ENCODE measurements at regions not wholly inside any gene's neighbourhood (a gene's known extent, or its start where the extent isn't known, plus 50 kb on each side); places are given as distances from the start of the nearest gene placed in this dataset.
A peak's percentile ranks its signal among the peaks of the same experiment; 100 is the strongest.

DNA sequence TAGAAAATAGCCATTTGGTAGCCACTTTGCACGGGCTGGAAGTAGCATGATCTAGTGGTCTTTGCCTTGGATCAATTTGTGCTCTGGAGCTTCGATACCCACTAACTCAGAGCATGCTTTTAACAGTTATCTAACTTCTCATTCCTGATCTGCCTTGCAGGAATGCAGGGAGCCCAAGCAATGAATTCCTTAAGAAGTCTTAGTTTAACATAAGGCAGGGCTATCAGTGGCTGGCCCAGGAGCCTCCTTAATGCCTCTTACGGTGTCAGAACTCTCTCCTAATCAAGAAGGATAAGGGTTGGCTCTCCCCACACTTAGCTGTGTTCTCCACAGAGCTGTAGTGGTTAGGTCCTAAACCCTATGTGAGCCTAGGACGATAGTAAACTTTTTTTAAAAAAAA, 95.8 kb upstream of the TBCA start:
- Mint-ChIP-seq H3K4me3 (no peak overlapping the region), H3K27me3 (ENCODE audit: low read depth) (peaks cover 27% of the 10 kb centered on the region), H3K9me3 (no peaks in the 10 kb centered on the region), H3K36me3 (ENCODE audit: low read depth) (no peaks in the 10 kb centered on the region), H3K27ac (no peak overlapping the region), H3K4me1 (no peaks in the 10 kb centered on the region)
- TF ChIP-seq, protein P1, sequence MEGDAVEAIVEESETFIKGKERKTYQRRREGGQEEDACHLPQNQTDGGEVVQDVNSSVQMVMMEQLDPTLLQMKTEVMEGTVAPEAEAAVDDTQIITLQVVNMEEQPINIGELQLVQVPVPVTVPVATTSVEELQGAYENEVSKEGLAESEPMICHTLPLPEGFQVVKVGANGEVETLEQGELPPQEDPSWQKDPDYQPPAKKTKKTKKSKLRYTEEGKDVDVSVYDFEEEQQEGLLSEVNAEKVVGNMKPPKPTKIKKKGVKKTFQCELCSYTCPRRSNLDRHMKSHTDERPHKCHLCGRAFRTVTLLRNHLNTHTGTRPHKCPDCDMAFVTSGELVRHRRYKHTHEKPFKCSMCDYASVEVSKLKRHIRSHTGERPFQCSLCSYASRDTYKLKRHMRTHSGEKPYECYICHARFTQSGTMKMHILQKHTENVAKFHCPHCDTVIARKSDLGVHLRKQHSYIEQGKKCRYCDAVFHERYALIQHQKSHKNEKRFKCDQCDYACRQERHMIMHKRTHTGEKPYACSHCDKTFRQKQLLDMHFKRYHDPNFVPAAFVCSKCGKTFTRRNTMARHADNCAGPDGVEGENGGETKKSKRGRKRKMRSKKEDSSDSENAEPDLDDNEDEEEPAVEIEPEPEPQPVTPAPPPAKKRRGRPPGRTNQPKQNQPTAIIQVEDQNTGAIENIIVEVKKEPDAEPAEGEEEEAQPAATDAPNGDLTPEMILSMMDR (IDR thresholded peaks at IDR 0.05; ENCODE audit: unreplicated experiment in 3 of 3) = no peak

DNA sequence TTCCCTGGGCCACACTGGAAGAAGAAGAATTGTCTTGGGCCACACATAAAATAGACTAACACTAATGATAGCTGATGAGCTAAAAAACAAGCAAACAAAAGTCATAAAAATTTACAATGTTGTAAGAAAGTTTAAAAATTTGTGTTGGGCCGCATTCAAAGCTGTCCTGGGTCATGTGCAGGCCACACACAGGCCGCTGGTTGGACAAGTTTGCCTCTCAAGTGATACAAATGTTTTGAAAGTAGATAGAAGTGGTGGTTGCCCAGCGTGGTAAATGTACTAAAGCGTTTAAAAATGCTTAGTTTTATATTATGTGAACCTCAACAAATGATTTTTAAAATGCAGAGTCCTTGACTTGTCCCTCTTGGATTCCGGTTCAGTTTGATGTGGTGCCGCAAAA, 94.9 kb upstream of the TBCA start:
- Mint-ChIP-seq H3K4me1 (no peaks in the 10 kb centered on the region), H3K36me3 (ENCODE audit: low read depth) (no peaks in the 10 kb centered on the region), H3K4me3 (no peak overlapping the region), H3K27ac (no peak overlapping the region), H3K9me3 (no peaks in the 10 kb centered on the region), H3K27me3 (ENCODE audit: low read depth) (peaks cover 32% of the 10 kb centered on the region)
- TF ChIP-seq, protein P1 (IDR thresholded peaks at IDR 0.05; ENCODE audit: unreplicated experiment in 3 of 3) = no peak

DNA sequence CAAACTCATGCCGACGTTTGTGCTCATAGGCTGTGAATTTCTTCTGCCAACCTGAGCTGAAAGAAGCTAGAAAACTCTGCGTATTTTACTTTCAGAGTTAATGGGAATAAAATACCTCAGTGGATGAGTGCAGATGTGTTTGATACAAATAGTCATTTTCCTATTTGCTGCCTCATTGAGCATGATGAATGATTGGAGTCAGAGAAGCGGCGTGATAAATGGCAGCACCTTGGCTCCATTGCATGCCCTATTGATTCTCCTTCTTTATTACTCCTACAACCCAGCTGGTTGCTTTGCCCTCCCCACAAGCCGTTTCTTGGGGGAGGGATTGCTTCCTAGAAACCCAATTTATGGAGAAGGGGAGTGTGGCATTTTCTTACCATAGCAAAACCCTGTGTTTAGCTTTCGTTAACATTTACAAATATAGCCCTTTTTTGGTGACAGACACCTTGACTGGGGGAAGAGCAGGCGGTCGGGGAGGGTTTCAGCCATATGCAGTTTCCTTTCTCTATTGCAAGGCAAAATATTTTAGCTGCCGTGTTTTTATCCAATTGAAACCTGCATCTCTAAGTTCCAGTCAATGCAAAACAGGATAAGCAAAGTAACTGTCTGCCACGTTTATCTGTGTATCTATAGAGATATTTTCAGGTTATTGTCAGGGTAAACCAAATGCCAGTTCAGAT, 93.1 kb upstream of the TBCA start:
- H3K4me1 Mint-ChIP-seq = no peaks in the 10 kb centered on the region
- TF ChIP-seq, protein P1 (IDR thresholded peaks at IDR 0.05; ENCODE audit: unreplicated experiment in 3 of 3) = no peak
- no peaks in the 10 kb centered on the region for H3K9me3 Mint-ChIP-seq
- no peak overlapping the region for H3K4me3 Mint-ChIP-seq
- peaks cover 30% of the 10 kb centered on the region for H3K27me3 Mint-ChIP-seq (ENCODE audit: low read depth)
- H3K27ac Mint-ChIP-seq = no peak overlapping the region
- H3K36me3 Mint-ChIP-seq (ENCODE audit: low read depth) = no peaks in the 10 kb centered on the region

DNA sequence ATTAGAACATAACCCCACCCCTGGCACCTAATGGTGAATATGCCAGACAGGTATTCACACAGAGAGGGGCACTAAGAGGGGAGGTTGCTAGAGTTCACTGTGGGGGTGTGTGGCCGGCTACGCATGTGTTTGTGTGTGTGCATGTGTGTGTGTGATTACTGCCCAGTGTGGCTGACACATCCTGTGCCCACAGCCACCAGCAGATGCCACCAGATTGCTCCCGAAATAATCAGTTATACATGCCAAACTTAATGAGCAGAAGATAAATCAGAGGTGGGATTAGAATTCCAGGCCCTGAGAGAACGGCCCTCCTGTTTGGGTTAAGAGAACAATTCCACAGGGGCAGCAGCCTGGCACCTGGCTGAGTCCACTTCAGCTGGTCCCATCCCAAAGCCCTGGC, 91.8 kb upstream of the TBCA start:
- no peak overlapping the region for H3K27ac Mint-ChIP-seq
- peaks cover 27% of the 10 kb centered on the region for H3K27me3 Mint-ChIP-seq (ENCODE audit: low read depth)
- H3K9me3 Mint-ChIP-seq = no peaks in the 10 kb centered on the region
- no peaks in the 10 kb centered on the region for H3K4me1 Mint-ChIP-seq
- TF ChIP-seq, protein P1 (IDR thresholded peaks at IDR 0.05; ENCODE audit: unreplicated experiment in 3 of 3) = no peak
- H3K36me3 Mint-ChIP-seq (ENCODE audit: low read depth) = no peaks in the 10 kb centered on the region
- no peak overlapping the region for H3K4me3 Mint-ChIP-seq

DNA sequence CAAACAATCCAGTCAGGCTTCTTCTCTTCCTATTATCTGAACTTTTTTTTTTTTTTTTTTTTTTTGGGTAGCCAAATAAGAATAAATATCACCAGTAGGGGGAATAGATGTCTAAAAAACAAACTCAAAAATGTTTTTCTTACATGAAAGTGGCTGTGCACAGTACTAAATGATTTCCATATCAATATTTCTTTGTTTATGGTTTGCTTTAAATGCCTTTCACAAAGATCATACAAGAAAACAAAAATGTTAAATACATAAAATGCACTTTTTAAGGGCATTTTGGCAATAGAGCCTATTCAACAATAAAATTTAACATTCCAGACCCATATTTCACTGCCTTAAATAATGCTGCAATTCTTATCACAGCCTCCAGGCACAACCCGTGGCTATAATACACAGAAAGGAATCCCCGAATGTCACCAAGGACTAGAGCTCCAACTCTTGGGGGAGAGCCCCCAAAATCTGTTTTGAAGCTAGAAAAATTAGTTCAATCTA, 91.1 kb upstream of the TBCA start:
- TF ChIP-seq, protein P1 (IDR thresholded peaks at IDR 0.05; ENCODE audit: unreplicated experiment in 3 of 3) = peak; percentile 41 to 52 (median 41)
- Mint-ChIP-seq H3K9me3 (no peaks in the 10 kb centered on the region), H3K4me1 (no peaks in the 10 kb centered on the region), H3K36me3 (ENCODE audit: low read depth) (no peaks in the 10 kb centered on the region), H3K27ac (no peak overlapping the region), H3K4me3 (no peak overlapping the region), H3K27me3 (ENCODE audit: low read depth) (peaks cover 27% of the 10 kb centered on the region)

DNA sequence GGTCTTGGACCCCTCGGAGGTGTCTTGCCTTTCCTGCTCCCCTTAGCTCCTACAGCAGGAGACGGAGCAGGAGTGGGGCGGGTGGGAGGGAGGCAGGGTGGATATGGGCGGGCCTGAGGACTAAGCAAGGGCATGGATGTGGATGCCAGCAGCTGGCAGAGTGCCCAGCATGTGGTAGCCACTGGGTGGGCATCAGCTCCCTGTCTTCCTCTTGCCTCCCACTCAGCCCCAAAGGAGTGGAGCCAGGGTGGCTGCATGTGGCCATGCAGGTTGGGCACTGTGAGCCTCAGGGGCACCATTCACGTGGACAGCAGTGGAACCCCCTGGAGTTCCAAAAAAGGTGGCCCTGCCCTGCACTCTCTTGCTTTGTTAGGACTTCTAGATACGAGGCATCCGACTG, 90.1 kb upstream of the TBCA start:
- Mint-ChIP-seq H3K4me1 (no peaks in the 10 kb centered on the region), H3K27me3 (ENCODE audit: low read depth) (peaks cover 27% of the 10 kb centered on the region), H3K36me3 (ENCODE audit: low read depth) (no peaks in the 10 kb centered on the region), H3K27ac (no peak overlapping the region), H3K4me3 (no peak overlapping the region), H3K9me3 (no peaks in the 10 kb centered on the region)
- TF ChIP-seq, protein P1 (IDR thresholded peaks at IDR 0.05; ENCODE audit: unreplicated experiment in 3 of 3) = no peak
